Amniotic stem cell (primary cell): ENCODE measurements at regions not wholly inside any gene's neighbourhood (a gene's known extent, or its start where the extent isn't known, plus 50 kb on each side); places are given as distances from the start of the nearest gene placed in this dataset.
"Not testable (repeated sequence)": the region's sequence is repeated elsewhere in the genome, so short reads cannot be mapped to it uniquely, and the experiment has no call there.

Experiments
- DNase-seq: peaks from one replicate; lab custom pipeline; 2025; lab: John Stamatoyannopoulos, UW

DNA sequence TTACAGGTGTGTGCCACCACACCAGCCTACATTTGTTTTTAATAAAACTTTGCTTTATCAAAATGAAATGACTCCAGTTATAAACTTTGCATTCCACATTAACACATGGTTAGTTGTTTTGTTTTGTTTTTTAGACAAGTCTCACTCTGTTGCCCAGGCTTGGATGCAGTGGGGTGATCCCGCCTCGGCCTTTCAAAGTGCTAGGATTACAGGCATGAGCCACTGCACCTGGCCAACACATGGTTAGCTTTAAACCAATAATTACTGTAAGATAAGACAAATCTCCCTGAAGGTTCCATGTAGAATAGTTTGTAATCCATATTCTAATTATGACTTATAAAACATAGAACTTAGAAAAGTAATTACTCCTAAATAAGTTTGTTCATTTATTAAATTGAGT lies 89.8 kb upstream of the MED13 start:
- DNase-seq: no peak

DNA sequence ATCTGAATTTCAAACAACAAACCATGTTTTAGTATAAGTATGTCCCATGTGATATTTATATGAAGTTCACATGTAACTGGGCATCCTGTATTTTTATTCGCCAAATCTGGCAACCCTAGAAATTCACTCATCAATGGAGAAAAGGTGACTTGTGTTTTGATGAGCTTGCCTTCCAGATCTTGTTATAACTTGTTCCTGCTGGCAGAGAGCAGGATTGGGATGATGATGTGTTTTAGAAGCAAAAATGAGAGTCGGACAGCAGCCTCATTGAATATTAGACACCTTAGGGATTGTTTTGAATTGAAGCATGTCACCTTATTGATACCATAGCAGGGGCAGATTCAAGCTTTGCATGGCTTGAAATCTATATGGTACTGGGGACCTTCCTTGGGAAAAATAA lies 85.4 kb upstream of the MED13 start:
- DNase-seq: no peak

DNA sequence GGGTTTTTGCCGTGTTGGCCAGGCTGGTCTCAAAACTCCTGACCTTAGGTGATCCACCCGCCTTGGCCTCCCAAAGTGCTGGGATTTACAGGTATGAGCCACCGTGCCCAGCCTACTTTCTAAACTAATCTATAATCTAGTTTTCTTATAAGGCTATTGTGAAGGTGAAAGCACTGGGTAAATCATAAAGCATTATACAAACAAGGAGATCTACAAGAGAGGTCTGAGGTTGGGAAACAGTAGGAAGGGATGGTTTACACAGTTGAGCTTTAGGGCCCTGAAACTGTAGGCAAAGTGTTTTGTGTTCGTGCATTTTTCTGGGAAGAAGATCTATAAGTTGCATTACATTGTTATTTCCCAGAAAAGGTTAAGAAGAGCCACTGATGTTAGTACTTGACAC lies 84.9 kb upstream of the MED13 start:
- no peak for DNase-seq

DNA sequence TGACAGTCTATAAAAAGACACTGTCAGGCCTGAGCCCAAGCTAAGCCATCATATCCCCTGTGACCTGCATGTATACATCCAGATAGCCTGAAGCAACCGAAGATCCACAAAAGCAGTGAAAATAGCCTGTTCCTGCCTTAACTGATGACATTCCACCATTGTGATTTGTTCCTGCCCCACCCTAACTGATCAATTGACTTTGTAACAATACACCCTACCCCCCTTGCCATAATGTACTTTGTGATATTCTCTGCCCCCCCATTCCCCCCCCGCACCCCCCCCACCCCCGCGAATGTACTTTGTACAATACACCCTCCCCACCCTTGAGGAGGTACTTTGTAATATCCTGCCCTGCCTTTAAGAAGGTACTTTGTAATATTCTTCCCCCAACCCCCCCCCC lies 82.2 kb upstream of the MED13 start:
- no peak for DNase-seq

DNA sequence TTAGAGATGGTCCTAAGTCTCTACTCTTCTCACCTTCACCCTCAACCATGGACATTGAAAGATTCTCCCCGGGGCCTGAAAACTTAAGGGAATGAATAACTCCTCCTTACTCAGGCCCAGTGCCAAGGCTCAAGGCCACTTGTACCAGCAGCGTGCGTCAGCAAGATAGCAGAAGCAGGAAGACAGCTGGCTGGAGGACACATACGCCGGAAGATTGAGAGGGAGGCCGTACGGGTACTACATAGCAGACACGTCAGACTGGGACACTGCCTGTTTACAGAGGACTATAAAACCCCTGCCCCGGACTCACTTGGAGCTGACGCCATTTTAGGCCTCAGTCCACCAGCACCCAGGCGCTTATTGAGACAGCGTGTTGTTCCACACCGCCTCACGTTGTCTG lies 75.8 kb upstream of the MED13 start:
- DNase-seq: no peak

DNA sequence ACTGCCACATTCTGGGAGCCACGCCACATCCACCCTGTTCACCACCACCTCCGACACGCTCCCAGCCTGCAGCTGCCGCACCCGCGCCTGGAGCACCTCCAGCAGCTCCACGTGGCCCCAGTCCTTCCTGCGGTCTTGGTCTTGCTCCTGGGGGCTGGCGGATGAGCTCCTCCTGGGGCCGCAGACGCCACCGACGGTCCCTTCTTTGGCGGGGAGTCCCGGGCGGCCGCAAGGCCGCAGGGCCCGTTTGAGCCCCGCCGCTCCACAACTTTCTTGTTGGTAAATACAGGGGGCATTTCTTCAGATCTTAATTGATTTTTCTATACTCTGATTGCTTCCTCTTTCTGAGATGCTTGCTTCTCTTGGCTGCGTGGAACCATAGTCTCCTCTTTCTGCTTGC lies 75.3 kb upstream of the MED13 start:
- DNase-seq: no peak

DNA sequence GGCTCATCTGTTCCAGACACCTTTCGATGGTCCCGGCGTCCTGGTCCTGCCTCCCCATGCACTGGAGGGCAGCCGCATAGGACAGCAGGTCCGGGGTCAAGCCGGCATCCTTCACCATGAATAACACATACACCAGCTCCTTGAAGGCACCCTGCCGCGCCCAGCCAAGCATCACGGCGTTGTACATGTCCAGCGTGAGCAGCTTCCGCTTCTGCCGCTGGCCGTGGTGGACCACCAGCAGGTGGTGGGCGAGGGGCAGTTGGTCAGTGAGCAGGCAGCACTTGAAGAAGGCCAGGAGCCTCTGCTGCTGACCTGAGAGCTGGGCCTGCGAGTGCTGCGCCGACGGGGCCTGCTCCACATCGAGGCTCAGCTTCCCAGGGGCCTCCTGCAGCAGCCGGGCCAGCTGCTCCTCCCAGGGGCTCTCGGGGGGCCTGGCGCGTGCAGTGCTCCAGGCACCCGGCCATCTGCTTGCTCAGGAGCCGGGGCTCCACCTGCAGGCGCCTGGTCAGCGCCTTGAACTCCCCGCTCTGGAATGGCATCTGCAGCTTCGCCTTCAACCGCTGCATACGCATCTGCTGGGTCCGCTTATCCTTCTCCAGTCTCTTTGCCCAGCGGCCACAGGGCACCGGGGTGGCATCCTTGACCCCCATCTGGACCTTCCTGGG lies 74.7 kb upstream of the MED13 start:
- DNase-seq: not testable (repeated sequence)

DNA sequence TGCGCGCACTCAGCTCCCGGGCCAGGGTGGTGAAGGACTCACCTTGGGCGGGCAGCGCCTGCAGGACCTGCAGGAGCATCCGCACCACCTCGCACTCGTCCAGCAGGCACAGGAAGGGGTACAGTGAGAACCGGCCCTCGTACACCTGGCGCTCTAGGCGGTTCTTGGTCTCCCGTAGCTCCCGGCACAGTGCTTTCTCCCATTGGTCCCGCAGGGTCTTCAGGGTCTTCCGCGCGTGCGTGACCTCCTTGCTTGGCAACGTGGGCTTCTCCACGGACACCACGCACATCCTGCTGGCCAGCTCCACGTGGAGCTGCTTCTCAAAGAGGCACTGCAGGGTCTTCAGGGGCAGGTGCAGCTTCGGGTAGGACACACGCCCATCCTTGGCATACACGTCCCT lies 74.1 kb upstream of the MED13 start:
- DNase-seq: no peak

DNA sequence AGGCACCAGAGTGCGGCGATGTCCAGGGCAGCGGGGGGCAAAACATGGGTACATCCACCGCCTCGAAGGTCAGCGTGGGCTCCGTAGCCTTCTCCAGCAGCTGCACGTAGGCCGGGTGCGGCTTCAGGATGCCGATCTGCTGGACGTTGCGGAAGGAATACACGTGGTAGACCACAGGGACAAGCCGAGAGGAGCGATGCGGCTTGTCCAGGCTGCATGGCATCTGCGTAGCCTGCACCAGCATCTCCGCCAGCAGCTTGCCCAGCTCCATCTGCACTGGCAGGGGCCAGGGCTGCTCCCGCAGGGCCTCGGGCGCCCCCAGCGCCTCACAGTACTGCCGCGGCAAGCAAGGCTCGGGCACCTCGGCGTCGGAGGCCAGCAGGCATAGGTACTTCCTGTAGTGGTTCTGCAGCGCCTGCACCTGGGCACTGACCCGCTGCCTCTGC lies 73.6 kb upstream of the MED13 start:
- not testable (repeated sequence) for DNase-seq

DNA sequence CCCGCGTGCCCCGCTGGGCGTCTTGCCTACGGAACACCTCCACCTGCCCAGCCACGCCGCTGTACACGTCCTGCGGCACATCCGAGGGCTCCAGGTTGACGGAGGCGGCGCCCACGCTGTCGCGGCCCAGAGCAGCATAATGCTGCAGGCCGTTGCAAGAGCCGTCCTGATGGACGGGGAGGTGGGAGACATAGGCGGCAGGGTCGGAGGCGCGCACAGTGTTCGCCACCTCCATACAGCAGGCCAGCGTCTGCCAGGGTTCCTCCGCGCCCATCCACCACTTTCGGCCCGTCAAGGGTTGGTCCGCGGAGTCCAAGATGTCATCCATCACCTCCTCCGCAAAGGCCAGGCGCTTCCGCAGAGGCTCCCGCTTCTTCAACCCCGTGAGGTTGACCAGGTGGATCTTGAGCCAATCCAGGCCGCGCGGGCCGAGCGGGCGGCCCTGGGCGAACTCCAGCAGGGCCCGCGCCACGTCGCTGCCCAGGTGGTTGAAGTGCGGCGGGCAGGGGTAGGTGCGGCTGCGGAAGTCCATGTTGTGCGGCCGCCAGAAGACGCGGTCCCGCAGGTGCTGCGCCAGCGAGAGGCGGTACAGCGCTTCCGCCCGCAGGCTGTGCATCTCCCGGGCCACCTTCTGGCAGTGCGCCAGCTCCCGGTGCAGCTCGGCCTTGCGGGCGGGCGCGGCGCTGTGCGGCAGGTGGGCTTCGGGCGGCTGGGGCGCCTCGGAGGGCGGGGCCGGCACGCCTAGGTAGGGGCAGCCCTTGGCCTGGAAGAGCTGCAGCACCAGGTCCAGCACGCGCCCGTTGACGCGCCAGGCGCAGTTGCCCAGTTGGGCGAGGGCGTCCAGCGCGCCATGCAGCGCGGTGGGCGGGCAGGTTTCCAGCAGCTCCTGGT lies 72.9 kb upstream of the MED13 start:
- DNase-seq: not testable (repeated sequence)

DNA sequence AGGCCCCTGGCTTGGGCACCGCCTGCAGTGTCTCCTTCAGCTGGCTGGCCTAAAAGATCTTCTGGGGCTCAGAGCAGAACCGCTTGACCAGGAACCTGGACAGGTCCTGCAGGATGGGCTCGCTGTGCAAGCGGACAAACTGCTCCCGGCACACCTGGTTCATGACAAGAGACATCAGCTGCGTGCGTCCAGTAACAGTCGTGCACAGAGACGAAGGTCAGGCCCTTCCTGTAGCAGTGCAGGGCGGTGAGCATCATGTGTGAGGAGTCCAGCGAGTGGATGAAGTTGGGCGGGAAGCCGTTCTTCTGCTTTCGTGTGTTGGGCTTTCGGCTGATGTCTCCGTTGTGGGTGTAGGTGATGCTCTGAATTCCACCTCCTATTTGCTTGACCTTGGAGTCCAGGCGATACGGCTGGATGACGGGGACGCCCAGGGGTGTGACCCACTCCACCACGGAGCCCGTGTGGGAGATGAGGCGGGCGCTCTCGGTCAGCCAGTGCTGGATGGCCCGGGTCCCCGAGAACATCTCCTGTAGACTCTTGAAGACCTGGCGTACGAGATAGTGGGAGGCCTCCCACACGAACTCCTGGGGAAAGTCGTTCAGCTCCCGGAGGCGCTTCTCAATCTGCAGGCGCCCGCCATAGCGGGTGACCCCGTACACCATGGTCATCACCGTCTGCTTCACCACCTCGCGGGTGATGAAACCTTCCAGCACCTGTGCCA lies 72.1 kb upstream of the MED13 start:
- not testable (repeated sequence) for DNase-seq

DNA sequence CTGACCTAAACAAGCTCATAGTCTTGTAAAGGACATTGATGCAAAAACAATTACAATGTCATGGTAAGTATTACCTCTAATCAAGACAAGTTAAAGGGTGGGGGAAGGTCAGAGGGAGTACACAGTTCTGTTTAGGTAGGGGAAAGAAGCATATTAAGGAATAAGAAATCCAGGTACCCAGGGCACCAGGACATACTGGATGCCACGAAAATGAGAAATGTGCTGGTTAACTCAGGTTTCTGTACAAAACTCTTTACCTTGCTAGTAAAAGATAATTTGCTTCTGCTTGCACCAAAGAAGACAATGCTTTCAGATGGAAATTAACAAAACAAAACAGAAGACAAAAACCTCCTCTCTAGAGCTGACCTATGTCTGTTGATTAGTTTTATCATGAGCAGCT lies 70.7 kb upstream of the MED13 start:
- no peak for DNase-seq

DNA sequence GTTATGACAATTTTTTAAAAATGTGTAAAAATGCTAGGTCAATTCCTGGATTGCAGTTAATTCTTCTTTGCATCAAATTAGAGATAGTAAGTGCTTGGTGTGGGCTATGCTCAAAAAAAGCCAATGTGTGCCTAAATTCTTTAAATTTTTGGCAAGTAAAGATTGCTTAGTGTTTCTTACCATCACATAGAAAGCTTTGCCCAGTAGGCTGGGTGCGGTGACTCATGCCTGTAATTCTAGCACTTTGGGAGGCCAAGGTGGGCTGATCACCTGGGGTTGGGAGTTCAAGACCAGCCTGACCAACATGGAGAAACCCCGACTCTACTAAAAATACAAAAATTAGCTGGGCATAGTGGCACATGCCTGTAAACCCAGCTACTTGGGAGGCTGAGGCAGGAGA lies 70.0 kb upstream of the MED13 start:
- not testable (repeated sequence) for DNase-seq

DNA sequence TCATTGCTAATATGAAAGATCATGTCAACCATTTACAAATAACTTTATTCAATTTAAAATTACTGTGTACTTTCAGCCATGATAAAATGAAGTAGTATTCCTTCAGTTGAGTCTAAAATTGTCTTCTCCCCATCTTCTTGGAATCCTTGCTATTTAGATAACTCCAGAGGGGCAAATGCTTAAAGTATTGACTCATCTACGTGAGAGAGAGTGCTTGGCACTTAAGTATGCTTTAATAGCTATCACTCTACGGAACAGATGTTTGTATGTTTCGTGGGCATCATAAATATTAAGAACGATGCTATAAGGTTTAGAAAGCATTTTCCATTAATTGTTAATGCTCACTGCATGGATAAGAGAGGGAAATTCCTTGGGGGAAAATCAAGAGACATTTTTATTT lies 69.3 kb upstream of the MED13 start:
- no peak for DNase-seq

DNA sequence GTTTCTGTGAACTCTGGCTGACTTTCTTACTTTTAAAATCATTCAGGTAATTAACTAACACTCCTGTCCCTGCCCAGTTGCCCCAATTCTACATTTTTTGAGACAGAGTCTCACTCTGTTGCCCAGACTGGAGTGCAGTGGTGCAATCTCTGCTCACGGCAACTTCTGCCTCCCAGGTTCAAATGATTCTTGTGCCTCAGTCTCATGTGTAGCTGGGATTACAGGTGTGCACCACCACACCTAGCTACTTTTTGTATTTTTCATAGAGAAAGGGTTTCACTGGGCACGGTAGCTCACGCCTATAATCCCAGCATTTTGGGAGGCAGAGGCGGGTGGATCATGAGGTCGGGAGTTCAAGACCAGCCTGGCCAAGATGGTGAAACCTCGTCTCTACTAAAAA lies 66.2 kb upstream of the MED13 start:
- not testable (repeated sequence) for DNase-seq

DNA sequence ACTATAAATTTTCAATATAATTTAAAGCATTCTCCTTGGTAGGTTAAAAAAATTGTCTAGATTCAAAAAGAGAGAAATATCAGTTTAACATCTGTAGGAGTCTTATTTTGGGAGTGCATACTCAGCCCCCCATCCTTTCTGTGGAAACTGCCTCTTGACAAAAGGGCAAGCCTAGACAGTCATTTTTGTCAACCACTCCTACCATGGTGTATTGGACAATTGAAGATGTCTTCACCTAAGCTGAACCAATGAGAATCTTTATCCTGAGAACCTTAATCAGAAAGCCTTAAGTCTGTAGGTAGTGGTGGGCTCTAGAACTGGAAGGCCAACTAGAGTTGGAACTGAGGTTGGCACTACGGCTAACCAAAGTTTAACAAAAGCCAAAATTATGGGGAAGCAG lies 65.7 kb upstream of the MED13 start:
- DNase-seq: no peak

DNA sequence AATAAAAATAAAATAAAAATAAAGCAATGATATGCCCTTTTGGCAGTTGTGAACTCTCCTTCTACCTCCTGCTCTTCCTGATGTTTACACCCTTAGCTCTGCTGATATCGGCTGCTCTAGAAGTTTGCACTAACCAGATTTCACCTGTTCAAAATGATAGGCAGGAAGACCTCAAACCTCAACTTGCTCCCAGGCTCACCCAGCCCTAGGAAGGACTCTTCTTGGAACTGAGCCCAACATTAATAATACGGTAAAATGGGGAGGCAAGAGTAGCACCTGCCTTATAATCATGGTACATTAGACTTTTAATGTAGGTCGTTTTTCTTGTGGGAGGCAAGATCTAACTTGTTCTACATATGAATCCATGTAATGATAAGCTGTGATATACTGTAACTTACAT lies 61.2 kb upstream of the MED13 start:
- DNase-seq: no peak

DNA sequence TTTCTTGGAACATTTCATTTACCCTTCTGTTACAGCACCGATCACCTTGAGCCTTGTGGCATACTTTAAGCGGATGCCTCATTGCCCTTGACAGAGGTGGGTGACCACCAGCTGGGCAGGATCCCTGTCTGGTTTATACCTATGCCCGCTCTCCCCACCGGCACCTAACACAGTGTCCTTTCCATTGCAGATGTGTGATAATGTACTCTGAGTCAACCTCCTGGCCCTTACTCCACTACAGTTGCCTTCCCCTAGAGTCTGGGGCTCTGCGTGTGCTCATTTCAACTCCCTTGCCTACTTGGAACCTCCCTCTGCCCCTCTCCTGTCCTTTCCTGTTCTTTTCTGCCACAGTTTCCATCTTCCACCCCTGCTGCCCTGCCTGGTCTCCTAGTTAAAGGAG lies 60.2 kb upstream of the MED13 start:
- DNase-seq: no peak

DNA sequence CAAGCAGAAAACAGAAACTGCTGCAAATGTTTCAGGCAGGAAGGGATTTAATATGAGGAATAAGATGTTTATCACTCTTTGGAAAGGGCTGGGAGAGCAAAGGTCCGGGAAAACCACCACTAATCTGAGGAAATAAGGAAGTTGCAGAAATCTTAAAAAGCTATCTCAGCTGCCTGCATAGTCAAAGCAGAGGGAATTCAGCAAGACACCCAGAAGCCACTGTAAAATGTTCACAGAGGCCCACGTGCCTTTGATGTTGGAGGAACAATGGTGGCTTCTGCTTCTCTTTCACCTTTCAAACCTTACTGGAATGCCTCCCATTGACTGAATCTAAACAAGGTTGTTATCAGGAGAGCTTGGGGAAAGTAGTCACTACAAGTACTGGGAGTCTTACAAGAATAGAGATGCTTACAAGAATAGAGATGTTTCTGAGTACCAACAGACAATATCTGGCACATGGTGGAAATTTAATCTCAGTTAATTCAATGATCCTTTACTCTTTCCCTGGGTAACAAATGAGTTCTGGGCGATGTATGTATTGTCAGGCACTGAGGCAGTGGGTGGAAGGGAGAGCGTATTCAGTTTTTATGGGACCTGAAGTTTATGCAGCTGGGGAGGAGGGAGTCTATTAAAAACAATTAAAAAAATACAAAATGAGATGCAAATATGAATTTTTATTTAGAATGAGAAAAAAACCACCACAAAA lies 56.1 kb upstream of the MED13 start:
- DNase-seq: no peak

DNA sequence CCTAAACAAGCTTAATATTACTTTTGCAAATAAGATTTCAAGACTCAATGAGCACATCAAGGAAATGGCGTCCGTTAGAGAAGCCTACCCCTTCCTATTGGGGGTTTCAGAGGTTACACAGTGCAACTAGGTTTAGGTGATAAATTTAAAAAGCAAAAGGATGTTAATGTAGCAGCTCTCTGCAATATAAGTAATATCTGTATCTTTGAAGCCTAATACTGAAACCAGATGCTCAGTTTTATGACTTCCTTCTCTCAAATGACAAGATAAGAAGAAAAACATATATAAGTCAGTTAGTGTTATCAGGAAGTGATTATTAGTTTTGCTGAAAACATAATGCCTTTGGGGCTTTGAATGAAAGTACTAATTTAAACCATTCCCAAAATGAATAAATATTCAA lies 54.3 kb upstream of the MED13 start:
- DNase-seq: no peak
